Esophagus muscularis mucosa (tissue), 3 donors: ENCODE measurements at regions not wholly inside any gene's neighbourhood (a gene's known extent, or its start where the extent isn't known, plus 50 kb on each side); places are given as distances from the start of the nearest gene placed in this dataset.

Experiments used
- CTCF ChIP-seq, 3 experiments: fragments of 200-600 bp in 2 of 3; fragments of 450-650 bp in 1 of 3; sonication (generic) in 2 of 3; IDR thresholded peaks; one replicate each; pipeline ENCODE4 v1.5.1; 2017 to 2019; ENCODE audit warnings: antibody characterized with exemption in 3 of 3, mild to moderate bottlenecking in 2 of 3, moderate library complexity in 1 of 3
- POLR2A ChIP-seq: fragments of 450-650 bp; IDR thresholded peaks from one replicate; pipeline ENCODE4 v1.6.1; 2017; ENCODE audit warnings: antibody characterized with exemption, moderate library complexity, mild to moderate bottlenecking, low read depth
- POLR2AphosphoS5 ChIP-seq, 2 donors: sonication (generic); formaldehyde crosslinking; IDR thresholded peaks; one replicate each; pipeline ENCODE4 v1.6.1; 2017; ENCODE audit warnings: antibody characterized with exemption in 2 of 2

GRCh38 chr5:105968981-105969380, 1701.8 kb downstream of the EFNA5 start:
- TF ChIP-seq POLR2AphosphoS5 (IDR thresholded peaks at IDR 0.05) (no peak), CTCF (IDR thresholded peaks at IDR 0.05) (no peak), POLR2A (no peak)
